MM.1S (cell line): ENCODE measurements at regions not wholly inside any gene's neighbourhood (a gene's known extent, or its start where the extent isn't known, plus 50 kb on each side); places are given as distances from the start of the nearest gene placed in this dataset.

ENCODE experiments used
- DNase-seq: peaks from one replicate; pipeline ENCODE4 v3.0.0-alpha.2; 2015
- H2AFZ ChIP-seq: fragments of 300-600 bp; sonication (generic); 2 replicates; pipeline ENCODE4 v1.6.0; 2016; ENCODE audit warnings: antibody characterized with exemption, low read length
- H3F3A ChIP-seq: fragments of 300-600 bp; sonication (generic); 2 replicates; pipeline ENCODE4 v1.6.1; 2016; ENCODE audit warnings: mild to moderate bottlenecking, antibody characterized with exemption, low read length, moderate library complexity, mixed read lengths; ENCODE audit not compliant: insufficient read depth
- H3K27ac ChIP-seq: fragments of 300-600 bp; sonication (generic); 2 replicates; pipeline ENCODE4 v1.5.1; 2016; ENCODE audit warnings: mild to moderate bottlenecking, low read length
- H3K27me3 ChIP-seq: fragments of 300-600 bp; sonication (generic); replicated peaks from 2 replicates; pipeline ENCODE4 v1.6.0; 2016; ENCODE audit warnings: low read length; ENCODE audit not compliant: insufficient read depth
- H3K36me3 ChIP-seq: fragments of 300-600 bp; sonication (generic); replicated peaks from 2 replicates; pipeline ENCODE4 v1.6.1; 2016; ENCODE audit warnings: mild to moderate bottlenecking, low read length, mixed read lengths; ENCODE audit not compliant: insufficient read depth
- H3K4me1 ChIP-seq: fragments of 300-600 bp; sonication (generic); 2 replicates; pipeline ENCODE4 v1.6.1; 2016; ENCODE audit warnings: low read length, mixed read lengths
- H3K4me2 ChIP-seq: fragments of 300-600 bp; sonication (generic); 2 replicates; pipeline ENCODE4 v1.6.0; 2016; ENCODE audit warnings: low read depth, low read length
- H3K4me3 ChIP-seq: fragments of 300-600 bp; sonication (generic); 2 replicates; pipeline ENCODE4 v1.5.1; 2016; ENCODE audit warnings: low read length, mixed read lengths
- H3K79me2 ChIP-seq: fragments of 300-600 bp; sonication (generic); 2 replicates; pipeline ENCODE4 v1.6.1; 2016; ENCODE audit warnings: mixed run types, low read length, mixed read lengths
- H3K9ac ChIP-seq: fragments of 300-600 bp; sonication (generic); 2 replicates; pipeline ENCODE4 v1.6.1; 2016; ENCODE audit warnings: low read length, mixed read lengths
- H3K9me2 ChIP-seq: fragments of 300-600 bp; sonication (generic); replicated peaks from 2 replicates; pipeline ENCODE4 v1.6.1; 2016; ENCODE audit warnings: mild to moderate bottlenecking, low read length, mixed read lengths; ENCODE audit not compliant: insufficient read depth
- H3K9me3 ChIP-seq: fragments of 300-600 bp; sonication (generic); replicated peaks from 2 replicates; pipeline ENCODE4 v1.6.1; 2016; ENCODE audit warnings: mild to moderate bottlenecking, low read length, mixed read lengths; ENCODE audit not compliant: insufficient read depth
- H4K20me1 ChIP-seq: fragments of 300-600 bp; sonication (generic); 2 replicates; pipeline ENCODE4 v1.6.1; 2016; ENCODE audit warnings: mild to moderate bottlenecking, low read length, moderate library complexity, mixed read lengths; ENCODE audit not compliant: insufficient read depth
- CTCF ChIP-seq: fragments of 300-600 bp; sonication (generic); IDR thresholded peaks from 2 replicates; pipeline ENCODE4 v1.5.1; 2016; ENCODE audit warnings: antibody characterized with exemption, low read length, mixed read lengths
- EZH2 ChIP-seq: fragments of 300-600 bp; sonication (generic); optimal IDR thresholded peaks from 2 replicates; pipeline ENCODE3; 2017; ENCODE audit warnings: low read depth, mild to moderate bottlenecking, antibody characterized with exemption, low read length, mixed read lengths
- EZH2phosphoT487 ChIP-seq: fragments of 300-600 bp; sonication (generic); IDR thresholded peaks from 2 replicates; pipeline ENCODE4 v1.6.1; 2018; ENCODE audit warnings: antibody characterized with exemption, low read length

- no peak for TF ChIP-seq EZH2phosphoT487
- TF ChIP-seq CTCF = no peak
- TF ChIP-seq EZH2 = no peak
- H3K4me1 ChIP-seq = no peaks in the 10 kb centered on the region
- no peaks in the 10 kb centered on the region for H3K9me2 ChIP-seq
- no peak overlapping the region for H3K9ac ChIP-seq
- H3K9me3 ChIP-seq = no peaks in the 10 kb centered on the region
- no peaks in the 10 kb centered on the region for H3K79me2 ChIP-seq
- H3K4me3 ChIP-seq = no peak overlapping the region
- no peaks in the 10 kb centered on the region for H3K27me3 ChIP-seq
- no peaks in the 10 kb centered on the region for H3K36me3 ChIP-seq
- DNase-seq = no peak
- H3F3A ChIP-seq = no peaks in the 10 kb centered on the region
- H3K27ac ChIP-seq = no peak overlapping the region
- no peaks in the 10 kb centered on the region for H4K20me1 ChIP-seq
- no peak overlapping the region for H3K4me2 ChIP-seq
- H2AFZ ChIP-seq = no peak overlapping the region
These were observed 1017.4 kb downstream of the EFNB2 start for GRCh38 chr13:105518086-105518485.

GRCh38 chr13:105514401-105514800, 1021.1 kb downstream of the EFNB2 start:
- no peak overlapping the region for H3K9ac ChIP-seq
- no peaks in the 10 kb centered on the region for H3K9me3 ChIP-seq
- H3K9me2 ChIP-seq = no peaks in the 10 kb centered on the region
- no peaks in the 10 kb centered on the region for H4K20me1 ChIP-seq
- H3K36me3 ChIP-seq = no peaks in the 10 kb centered on the region
- no peak overlapping the region for H3K4me3 ChIP-seq
- H3F3A ChIP-seq = no peaks in the 10 kb centered on the region
- no peaks in the 10 kb centered on the region for H3K27me3 ChIP-seq
- H3K79me2 ChIP-seq = no peaks in the 10 kb centered on the region
- H3K4me2 ChIP-seq = no peak overlapping the region
- no peak for DNase-seq
- no peak overlapping the region for H2AFZ ChIP-seq
- no peak overlapping the region for H3K27ac ChIP-seq
- no peaks in the 10 kb centered on the region for H3K4me1 ChIP-seq
- TF ChIP-seq CTCF (no peak), EZH2phosphoT487 (no peak), EZH2 (no peak)

GRCh38 chr13:105513448-105513847, 1022.0 kb downstream of the EFNB2 start:
- TF ChIP-seq EZH2 (no peak), EZH2phosphoT487 (no peak), CTCF (no peak)
- H3K9me3 ChIP-seq = no peaks in the 10 kb centered on the region
- no peaks in the 10 kb centered on the region for H3K79me2 ChIP-seq
- no peak overlapping the region for H3K4me2 ChIP-seq
- no peak overlapping the region for H3K9ac ChIP-seq
- H3K36me3 ChIP-seq = no peaks in the 10 kb centered on the region
- H4K20me1 ChIP-seq = no peaks in the 10 kb centered on the region
- no peak for DNase-seq
- no peak overlapping the region for H3K27ac ChIP-seq
- no peaks in the 10 kb centered on the region for H3F3A ChIP-seq
- no peaks in the 10 kb centered on the region for H3K9me2 ChIP-seq
- H3K27me3 ChIP-seq = no peaks in the 10 kb centered on the region
- H3K4me3 ChIP-seq = no peak overlapping the region
- no peaks in the 10 kb centered on the region for H3K4me1 ChIP-seq
- H2AFZ ChIP-seq = no peak overlapping the region
